ENCODE measurements at regions not wholly inside any gene's neighbourhood (a gene's known extent, or its start where the extent isn't known, plus 50 kb on each side); places are given as distances from the start of the nearest gene placed in this dataset.

DNA sequence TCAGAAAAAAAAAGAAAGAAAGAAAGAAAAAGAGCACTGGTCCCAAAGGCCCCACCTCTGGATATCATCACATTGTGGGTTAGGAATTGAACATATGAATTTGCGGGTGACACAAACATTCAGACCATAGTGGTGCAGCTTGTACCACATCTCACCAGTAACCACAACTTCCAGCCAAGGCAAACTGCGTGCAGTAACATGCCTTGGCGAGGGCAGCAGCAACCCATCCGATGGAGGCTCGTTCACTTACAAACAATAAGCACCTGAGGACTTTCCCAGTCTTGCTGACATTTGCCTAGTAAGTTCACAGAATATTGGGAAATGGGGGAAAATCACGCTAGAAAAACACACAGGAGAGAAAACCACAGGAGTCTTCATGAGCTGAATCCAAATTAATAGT, 508.1 kb downstream of the ZNF608 start:
- H3K4me3 ChIP-seq (ENCODE audit: control insufficient read depth, low read depth, low read length) = no peak overlapping the region
- no peak for DNase-seq (ENCODE audit: low read depth)
- TF ChIP-seq CTCF (conservative IDR thresholded peaks at IDR 0.05; ENCODE audit: control insufficient read depth, insufficient read depth, low read depth, low read length) = no peak

- no peak for DNase-seq (ENCODE audit: low read depth)
- H3K4me3 ChIP-seq (ENCODE audit: control insufficient read depth, low read depth, low read length) = no peak overlapping the region
- no peak for TF ChIP-seq CTCF (conservative IDR thresholded peaks at IDR 0.05; ENCODE audit: control insufficient read depth, insufficient read depth, low read depth, low read length)
Measured at GRCh38 chr5:124237206-124237695, 509.2 kb downstream of the ZNF608 start.

GRCh38 chr5:124236361-124237205, 509.9 kb downstream of the ZNF608 start:
- peak; percentile 25 for DNase-seq (ENCODE audit: low read depth)
- no peak for TF ChIP-seq CTCF (conservative IDR thresholded peaks at IDR 0.05; ENCODE audit: control insufficient read depth, insufficient read depth, low read depth, low read length)
- no peak overlapping the region for H3K4me3 ChIP-seq (ENCODE audit: control insufficient read depth, low read depth, low read length)

DNA sequence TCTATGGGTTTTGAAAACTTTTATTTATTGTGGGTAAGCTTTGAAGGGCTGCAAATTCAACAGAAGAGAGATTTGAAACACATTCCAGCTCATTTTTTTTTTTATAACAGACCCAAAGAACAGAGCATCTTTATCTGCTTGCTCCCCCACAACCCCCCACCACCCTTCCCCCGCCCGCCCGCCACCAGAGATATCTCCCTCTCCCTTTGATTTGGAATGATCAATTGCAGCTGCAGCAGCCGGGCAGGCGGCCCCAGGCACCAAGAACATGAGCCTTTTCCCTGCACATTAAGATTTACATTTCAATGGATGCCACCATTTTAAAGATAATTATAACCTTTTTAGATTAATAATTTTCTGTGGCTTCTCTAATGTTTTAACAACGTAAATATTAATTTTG, 510.9 kb downstream of the ZNF608 start:
- H3K4me3 ChIP-seq (ENCODE audit: control insufficient read depth, low read depth, low read length) = no peak overlapping the region
- no peak for TF ChIP-seq CTCF (conservative IDR thresholded peaks at IDR 0.05; ENCODE audit: control insufficient read depth, insufficient read depth, low read depth, low read length)
- no peak for DNase-seq (ENCODE audit: low read depth)

DNA sequence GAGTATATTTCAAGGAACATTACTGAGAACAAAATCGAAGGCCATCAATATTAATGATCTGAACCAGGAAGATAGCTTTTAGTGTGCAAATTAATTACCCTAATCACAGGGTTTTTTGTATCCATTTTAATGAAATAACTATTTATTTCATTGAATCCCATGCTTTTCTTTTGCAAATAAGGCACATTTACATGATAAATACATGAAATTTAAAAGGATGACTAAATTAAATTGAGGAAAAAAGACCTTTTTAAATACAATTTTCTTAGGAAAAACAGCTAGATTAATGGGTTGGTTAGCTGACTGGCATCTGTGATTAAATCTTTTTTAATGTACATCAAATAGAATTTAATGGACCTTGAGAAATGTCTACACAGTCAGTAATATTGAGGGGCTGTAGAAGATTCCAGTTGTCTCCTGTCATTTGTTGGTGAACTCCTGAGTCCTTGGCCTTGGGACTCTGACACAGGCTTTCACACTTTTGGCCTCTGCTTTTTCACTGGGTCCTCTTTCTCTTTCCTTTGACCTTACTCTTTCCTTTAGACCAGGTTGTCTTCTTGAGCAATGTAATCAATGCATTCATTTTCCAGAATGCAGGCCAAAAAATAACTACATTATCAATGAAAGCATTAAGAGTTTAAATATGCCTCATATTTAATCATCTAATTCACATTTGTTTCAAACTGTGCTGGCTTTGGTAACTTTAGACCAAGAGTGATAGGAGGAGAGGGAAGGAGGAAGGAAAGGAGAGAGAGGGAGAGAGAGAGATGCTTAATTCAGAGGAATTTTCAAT, 511.5 kb downstream of the ZNF608 start:
- H3K4me3 ChIP-seq (ENCODE audit: control insufficient read depth, low read depth, low read length) = no peak overlapping the region
- TF ChIP-seq CTCF (conservative IDR thresholded peaks at IDR 0.05; ENCODE audit: control insufficient read depth, insufficient read depth, low read depth, low read length) = no peak
- no peak for DNase-seq (ENCODE audit: low read depth)

DNA sequence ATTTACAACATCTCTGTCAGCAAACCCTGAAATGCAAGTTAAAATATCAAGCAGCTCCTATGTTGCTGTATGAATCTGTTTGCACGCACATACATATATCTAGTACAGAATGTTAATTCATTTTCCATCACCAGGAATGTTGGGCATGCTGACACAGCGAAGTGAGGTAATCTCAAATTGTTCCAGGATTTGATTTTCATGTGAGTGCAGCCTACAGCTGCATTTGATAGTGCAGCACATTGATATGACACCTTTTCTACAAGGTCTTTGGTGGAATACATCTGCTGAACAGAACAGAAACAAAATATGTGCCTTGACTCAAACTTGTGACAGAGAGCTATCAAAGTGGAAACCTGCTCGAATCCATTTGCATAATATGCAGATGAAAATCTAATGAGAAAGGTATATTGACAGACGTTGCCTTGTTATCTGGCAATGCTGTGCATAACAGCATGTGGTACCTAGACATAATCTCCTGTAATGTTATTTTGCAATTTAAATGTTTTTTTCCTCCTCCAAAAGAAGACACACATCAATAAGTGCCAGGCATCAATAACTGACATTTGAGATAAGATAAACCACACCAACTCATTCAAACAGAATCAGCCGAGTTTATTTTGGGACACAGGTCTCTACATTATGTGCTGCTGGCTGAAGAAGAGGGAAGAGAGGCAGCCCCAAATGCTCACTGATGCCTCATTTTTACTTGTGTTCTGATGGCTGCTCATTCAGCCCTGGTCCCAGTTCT, 512.2 kb downstream of the ZNF608 start:
- no peak for DNase-seq (ENCODE audit: low read depth)
- no peak for TF ChIP-seq CTCF (conservative IDR thresholded peaks at IDR 0.05; ENCODE audit: control insufficient read depth, insufficient read depth, low read depth, low read length)
- no peak overlapping the region for H3K4me3 ChIP-seq (ENCODE audit: control insufficient read depth, low read depth, low read length)

Data from fibroblast of mammary gland (primary cell).